ENCODE measurements at regions not wholly inside any gene's neighbourhood (a gene's known extent, or its start where the extent isn't known, plus 50 kb on each side); places are given as distances from the start of the nearest gene placed in this dataset.
"Not testable (repeated sequence)": the region's sequence is repeated elsewhere in the genome, so short reads cannot be mapped to it uniquely, and the experiment has no call there.

GRCh38 chr10:23777153-23777552, 338.3 kb downstream of the OTUD1 start:
- no peak for DNase-seq

GRCh38 chr10:23779301-23779700, 340.4 kb downstream of the OTUD1 start:
- no peak for DNase-seq

GRCh38 chr10:23780331-23780730, 341.5 kb downstream of the OTUD1 start:
- no peak for DNase-seq

- no peak for DNase-seq
Observed at GRCh38 chr10:23786594-23786993, 347.7 kb downstream of the OTUD1 start.

GRCh38 chr10:23793577-23793976, 354.7 kb downstream of the OTUD1 start:
- DNase-seq = no peak

- not testable (repeated sequence) for DNase-seq
Observed at GRCh38 chr10:23797452-23797851, 358.6 kb downstream of the OTUD1 start.

GRCh38 chr10:23804125-23804524, 365.2 kb downstream of the OTUD1 start:
- DNase-seq = no peak

GRCh38 chr10:23813687-23814086, 374.8 kb downstream of the OTUD1 start:
- DNase-seq = no peak

- DNase-seq = no peak
Observed at GRCh38 chr10:23818484-23818883, 379.6 kb downstream of the OTUD1 start.

- no peak for DNase-seq
Observed at GRCh38 chr10:23820792-23821191, 381.9 kb downstream of the OTUD1 start.

GRCh38 chr10:23824822-23825221, 384.1 kb upstream of the KIAA1217 start:
- no peak for DNase-seq

GRCh38 chr10:23826421-23826820, 382.5 kb upstream of the KIAA1217 start:
- DNase-seq = no peak

- no peak for DNase-seq
Observed at GRCh38 chr10:23829556-23829955, 379.4 kb upstream of the KIAA1217 start.

GRCh38 chr10:23834091-23834490, 374.8 kb upstream of the KIAA1217 start:
- no peak for DNase-seq

- DNase-seq = no peak
Observed at GRCh38 chr10:23850631-23851030, 358.3 kb upstream of the KIAA1217 start.

- DNase-seq = no peak
Observed at GRCh38 chr10:23859598-23859997, 349.3 kb upstream of the KIAA1217 start.

GRCh38 chr10:23864631-23865147, 344.2 kb upstream of the KIAA1217 start:
- no peak for DNase-seq

GRCh38 chr10:23866985-23867384, 342.0 kb upstream of the KIAA1217 start:
- not testable (repeated sequence) for DNase-seq

GRCh38 chr10:23868121-23868520, 340.8 kb upstream of the KIAA1217 start:
- no peak for DNase-seq

GRCh38 chr10:23869548-23869947, 339.4 kb upstream of the KIAA1217 start:
- DNase-seq = no peak

- no peak for DNase-seq
Observed at GRCh38 chr10:23869996-23870395, 338.9 kb upstream of the KIAA1217 start.

- no peak for DNase-seq
Observed at GRCh38 chr10:23870651-23871610, 338.0 kb upstream of the KIAA1217 start.

GRCh38 chr10:23872290-23872689, 336.6 kb upstream of the KIAA1217 start:
- no peak for DNase-seq

GRCh38 chr10:23877791-23878320, 331.1 kb upstream of the KIAA1217 start:
- no peak for DNase-seq
